ENCODE measurements at regions not wholly inside any gene's neighbourhood (a gene's known extent, or its start where the extent isn't known, plus 50 kb on each side); places are given as distances from the start of the nearest gene placed in this dataset.

DNA sequence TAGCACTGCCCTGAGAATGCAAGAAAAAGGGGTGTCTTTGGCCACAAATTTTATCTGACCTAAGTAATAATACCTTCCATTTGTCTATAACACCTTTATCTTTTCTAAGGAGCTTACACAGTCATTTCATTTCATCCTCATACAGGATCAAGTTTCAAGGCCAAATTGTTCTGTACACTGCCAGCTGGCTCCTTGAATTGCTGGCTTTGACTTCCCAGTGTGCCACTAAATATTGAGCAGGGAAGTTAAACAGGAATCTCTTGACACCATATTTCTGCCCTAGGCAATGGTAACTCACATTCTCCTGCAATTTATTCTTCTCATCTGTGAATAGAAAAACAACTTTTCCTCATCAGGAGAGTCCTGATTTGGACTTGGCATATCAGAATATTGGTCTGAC is 195.1 kb upstream of the LRP1B start:
- TF ChIP-seq TCF7L2 (IDR thresholded peaks at IDR 0.05; ENCODE audit: low read depth, low read length), result no peak
- TF ChIP-seq, protein P1, sequence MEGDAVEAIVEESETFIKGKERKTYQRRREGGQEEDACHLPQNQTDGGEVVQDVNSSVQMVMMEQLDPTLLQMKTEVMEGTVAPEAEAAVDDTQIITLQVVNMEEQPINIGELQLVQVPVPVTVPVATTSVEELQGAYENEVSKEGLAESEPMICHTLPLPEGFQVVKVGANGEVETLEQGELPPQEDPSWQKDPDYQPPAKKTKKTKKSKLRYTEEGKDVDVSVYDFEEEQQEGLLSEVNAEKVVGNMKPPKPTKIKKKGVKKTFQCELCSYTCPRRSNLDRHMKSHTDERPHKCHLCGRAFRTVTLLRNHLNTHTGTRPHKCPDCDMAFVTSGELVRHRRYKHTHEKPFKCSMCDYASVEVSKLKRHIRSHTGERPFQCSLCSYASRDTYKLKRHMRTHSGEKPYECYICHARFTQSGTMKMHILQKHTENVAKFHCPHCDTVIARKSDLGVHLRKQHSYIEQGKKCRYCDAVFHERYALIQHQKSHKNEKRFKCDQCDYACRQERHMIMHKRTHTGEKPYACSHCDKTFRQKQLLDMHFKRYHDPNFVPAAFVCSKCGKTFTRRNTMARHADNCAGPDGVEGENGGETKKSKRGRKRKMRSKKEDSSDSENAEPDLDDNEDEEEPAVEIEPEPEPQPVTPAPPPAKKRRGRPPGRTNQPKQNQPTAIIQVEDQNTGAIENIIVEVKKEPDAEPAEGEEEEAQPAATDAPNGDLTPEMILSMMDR (IDR thresholded peaks at IDR 0.05), result no peak
- no peak for TF ChIP-seq POLR2AphosphoS5 (IDR thresholded peaks at IDR 0.05; ENCODE audit: low read depth, low read length)
- TF ChIP-seq, protein P2, sequence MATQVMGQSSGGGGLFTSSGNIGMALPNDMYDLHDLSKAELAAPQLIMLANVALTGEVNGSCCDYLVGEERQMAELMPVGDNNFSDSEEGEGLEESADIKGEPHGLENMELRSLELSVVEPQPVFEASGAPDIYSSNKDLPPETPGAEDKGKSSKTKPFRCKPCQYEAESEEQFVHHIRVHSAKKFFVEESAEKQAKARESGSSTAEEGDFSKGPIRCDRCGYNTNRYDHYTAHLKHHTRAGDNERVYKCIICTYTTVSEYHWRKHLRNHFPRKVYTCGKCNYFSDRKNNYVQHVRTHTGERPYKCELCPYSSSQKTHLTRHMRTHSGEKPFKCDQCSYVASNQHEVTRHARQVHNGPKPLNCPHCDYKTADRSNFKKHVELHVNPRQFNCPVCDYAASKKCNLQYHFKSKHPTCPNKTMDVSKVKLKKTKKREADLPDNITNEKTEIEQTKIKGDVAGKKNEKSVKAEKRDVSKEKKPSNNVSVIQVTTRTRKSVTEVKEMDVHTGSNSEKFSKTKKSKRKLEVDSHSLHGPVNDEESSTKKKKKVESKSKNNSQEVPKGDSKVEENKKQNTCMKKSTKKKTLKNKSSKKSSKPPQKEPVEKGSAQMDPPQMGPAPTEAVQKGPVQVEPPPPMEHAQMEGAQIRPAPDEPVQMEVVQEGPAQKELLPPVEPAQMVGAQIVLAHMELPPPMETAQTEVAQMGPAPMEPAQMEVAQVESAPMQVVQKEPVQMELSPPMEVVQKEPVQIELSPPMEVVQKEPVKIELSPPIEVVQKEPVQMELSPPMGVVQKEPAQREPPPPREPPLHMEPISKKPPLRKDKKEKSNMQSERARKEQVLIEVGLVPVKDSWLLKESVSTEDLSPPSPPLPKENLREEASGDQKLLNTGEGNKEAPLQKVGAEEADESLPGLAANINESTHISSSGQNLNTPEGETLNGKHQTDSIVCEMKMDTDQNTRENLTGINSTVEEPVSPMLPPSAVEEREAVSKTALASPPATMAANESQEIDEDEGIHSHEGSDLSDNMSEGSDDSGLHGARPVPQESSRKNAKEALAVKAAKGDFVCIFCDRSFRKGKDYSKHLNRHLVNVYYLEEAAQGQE (IDR thresholded peaks at IDR 0.05; ENCODE audit: insufficient read depth in 1 of 2, low read depth in 2 of 2, low read length in 1 of 2), result no peak
- TF ChIP-seq SIN3A (IDR thresholded peaks at IDR 0.05; ENCODE audit: borderline replicate concordance, insufficient read depth, low read depth, low read length), result no peak
- Histone ChIP-seq H3K4me3 (ENCODE audit: low read depth in 2 of 2, low read length in 2 of 2) (no peak overlapping the region), H3K36me3 (ENCODE audit: control insufficient read depth, insufficient read depth, low read length) (no peaks in the 10 kb centered on the region), H3K4me1 (ENCODE audit: control insufficient read depth, insufficient read depth, low read length) (no peaks in the 10 kb centered on the region), H3K27me3 (ENCODE audit: control insufficient read depth, insufficient read depth, low read length) (no peaks in the 10 kb centered on the region), H3K9me3 (ENCODE audit: control insufficient read depth, insufficient read depth, low read depth, low read length) (no peaks in the 10 kb centered on the region), H3K27ac (ENCODE audit: low read length) (no peak overlapping the region)
- DNase-seq (ENCODE audit: low read depth, low spot score) (no peak), ATAC-seq (no peak)
- intact Hi-C loops (cut with micrococcal nuclease; ENCODE audit: unreplicated experiment), result no loop called here
- no TSS peak for BruUV-seq (replicated peaks)
- ChIA-PET CTCF (no interaction called here), POLR2A (no interaction called here)
- in situ Hi-C loops (cut with HindIII; ENCODE audit: low pct_unique_long_range_greater_than_20kb, low sequenced_read_pairs), result no loop called here

DNA sequence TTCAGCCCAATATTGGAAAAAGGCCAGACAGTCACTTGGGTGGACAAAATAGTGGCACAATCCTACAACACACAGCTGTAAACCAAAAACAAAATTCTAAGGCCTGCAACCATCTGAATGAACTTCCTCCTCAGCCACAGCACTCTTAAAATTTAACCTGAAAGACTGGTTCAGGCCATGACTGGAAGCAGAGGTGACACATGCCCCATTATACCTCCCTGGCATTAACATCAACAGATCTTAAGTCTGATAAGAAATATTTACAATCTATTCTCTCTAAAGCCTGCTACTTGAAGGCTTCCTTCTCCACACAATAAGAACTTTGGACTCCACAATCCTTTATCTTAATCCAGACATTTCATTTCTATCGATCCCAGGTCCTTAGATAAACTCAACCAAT is 192.4 kb upstream of the LRP1B start:
- POLR2A ChIA-PET, result no interaction called here
- CTCF ChIA-PET, result no interaction called here
- Histone ChIP-seq H3K4me3 (ENCODE audit: low read depth in 2 of 2, low read length in 2 of 2) (no peak overlapping the region), H3K27ac (ENCODE audit: low read length) (no peak overlapping the region), H3K4me1 (ENCODE audit: control insufficient read depth, insufficient read depth, low read length) (no peaks in the 10 kb centered on the region), H3K27me3 (ENCODE audit: control insufficient read depth, insufficient read depth, low read length) (no peaks in the 10 kb centered on the region), H3K9me3 (ENCODE audit: control insufficient read depth, insufficient read depth, low read depth, low read length) (no peaks in the 10 kb centered on the region), H3K36me3 (ENCODE audit: control insufficient read depth, insufficient read depth, low read length) (no peaks in the 10 kb centered on the region)
- TF ChIP-seq, protein P1 (IDR thresholded peaks at IDR 0.05), result no peak
- TF ChIP-seq TCF7L2 (IDR thresholded peaks at IDR 0.05; ENCODE audit: low read depth, low read length), result no peak
- ATAC-seq, result no peak
- in situ Hi-C loops (cut with HindIII; ENCODE audit: low pct_unique_long_range_greater_than_20kb, low sequenced_read_pairs) (no loop called here), intact Hi-C loops (cut with micrococcal nuclease; ENCODE audit: unreplicated experiment) (no loop called here)
- no TSS peak for BruUV-seq (replicated peaks)
- no peak for DNase-seq (ENCODE audit: low read depth, low spot score)
